HPDE6-E6E7 (cell line): ENCODE measurements at regions not wholly inside any gene's neighbourhood (a gene's known extent, or its start where the extent isn't known, plus 50 kb on each side); places are given as distances from the start of the nearest gene placed in this dataset.

Experiments
- DNase-seq: peaks from one replicate; pipeline ENCODE4 v3.0.0; 2011; ENCODE audit warnings: missing footprints; ENCODE audit errors: extremely low spot score

GRCh38 chr2:19503406-19503805 is 145.0 kb upstream of the OSR1 start:
- DNase-seq = no peak

GRCh38 chr2:19500126-19500525 is 141.7 kb upstream of the OSR1 start:
- DNase-seq = no peak

DNA sequence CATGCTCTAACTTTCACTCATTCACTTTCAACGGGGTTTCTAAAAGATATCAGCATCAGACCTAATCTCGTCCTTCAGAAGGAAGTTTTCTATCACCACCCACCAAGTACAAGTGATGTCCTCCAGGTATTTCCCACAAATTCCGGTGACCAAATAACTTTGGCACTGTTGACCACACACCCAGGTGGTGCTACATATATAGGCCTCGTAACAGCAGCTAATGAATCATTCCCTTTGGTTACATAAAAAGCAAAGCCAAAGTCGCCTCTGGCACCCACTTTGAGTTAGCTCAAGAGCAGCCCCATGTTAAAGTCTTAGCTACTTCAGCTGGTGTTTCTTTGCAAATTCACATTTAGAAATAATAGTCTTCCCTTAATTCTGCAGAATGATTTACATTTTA is 138.2 kb upstream of the OSR1 start:
- no peak for DNase-seq

DNA sequence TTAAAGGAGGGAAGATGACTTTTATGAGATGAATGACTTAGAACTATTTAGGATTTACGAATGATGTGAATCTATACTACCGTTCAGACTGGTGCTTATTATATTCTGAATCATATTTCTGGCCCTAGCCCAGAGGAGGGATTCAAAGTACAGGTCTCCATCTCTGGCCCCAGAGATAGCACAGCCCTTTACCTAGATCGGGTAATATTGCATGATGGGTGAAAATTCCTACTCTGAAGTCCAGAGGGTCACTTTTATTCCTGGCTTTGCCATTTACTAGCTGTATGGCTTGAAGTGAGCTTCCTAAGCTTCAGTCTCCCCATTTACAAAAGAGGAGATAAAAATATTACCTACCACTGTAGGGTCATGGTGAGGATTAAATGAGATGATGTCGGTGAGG is 135.8 kb upstream of the OSR1 start:
- no peak for DNase-seq

DNA sequence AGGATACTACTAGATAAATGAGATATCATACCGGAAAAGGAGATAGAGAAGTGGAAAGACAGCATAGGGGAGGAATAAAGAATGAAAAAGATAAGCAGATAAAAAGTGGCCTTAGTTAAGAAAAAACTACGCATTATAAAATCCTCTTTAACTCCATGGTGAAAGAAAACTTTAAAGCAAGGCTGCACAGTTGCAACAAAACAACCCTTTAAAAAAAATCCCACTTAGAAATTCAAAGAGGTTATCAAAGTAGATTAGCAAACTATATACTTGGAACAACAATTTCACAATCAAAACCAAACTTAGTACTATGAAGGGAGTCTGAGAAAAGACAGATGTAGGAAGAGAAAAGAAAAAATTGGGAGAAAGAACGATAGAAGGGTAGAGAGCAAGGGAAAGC is 133.4 kb upstream of the OSR1 start:
- no peak for DNase-seq

GRCh38 chr2:19490846-19491435 is 132.5 kb upstream of the OSR1 start:
- DNase-seq = no peak

DNA sequence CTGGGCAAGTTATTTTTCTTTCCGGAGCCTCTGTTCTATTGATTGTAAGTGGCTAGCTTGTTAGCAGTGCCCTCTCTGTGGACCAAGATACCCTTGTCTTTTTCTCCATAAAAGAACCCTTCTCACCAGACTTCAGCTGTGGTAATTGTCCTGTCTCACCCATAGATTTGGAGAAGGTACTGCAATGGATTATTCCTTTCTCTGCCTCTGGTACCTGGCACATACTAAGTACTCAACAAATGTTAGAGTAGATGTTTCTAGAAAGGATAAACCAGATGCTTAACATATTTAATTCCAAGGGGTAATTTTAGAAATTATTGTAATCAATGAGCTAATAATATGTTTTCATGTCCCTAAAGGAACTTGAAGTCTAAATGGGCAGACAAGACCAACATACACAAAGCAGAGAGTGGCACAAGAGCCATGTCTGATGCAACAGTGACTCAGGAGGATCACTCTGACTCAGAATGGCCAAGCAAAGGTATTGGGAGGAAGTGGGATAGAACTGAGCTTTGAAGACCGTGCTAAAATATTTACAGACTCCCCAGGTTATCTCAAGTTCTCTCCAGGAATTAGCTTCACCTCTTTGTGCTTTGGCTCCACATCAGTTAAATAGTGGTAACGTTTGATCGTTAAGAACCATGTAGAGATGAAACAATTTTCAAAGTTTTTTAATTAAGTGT is 129.7 kb upstream of the OSR1 start:
- DNase-seq = peak; percentile 84

GRCh38 chr2:19484736-19485135 is 126.3 kb upstream of the OSR1 start:
- no peak for DNase-seq

GRCh38 chr2:19480673-19481072 is 122.2 kb upstream of the OSR1 start:
- DNase-seq = no peak

DNA sequence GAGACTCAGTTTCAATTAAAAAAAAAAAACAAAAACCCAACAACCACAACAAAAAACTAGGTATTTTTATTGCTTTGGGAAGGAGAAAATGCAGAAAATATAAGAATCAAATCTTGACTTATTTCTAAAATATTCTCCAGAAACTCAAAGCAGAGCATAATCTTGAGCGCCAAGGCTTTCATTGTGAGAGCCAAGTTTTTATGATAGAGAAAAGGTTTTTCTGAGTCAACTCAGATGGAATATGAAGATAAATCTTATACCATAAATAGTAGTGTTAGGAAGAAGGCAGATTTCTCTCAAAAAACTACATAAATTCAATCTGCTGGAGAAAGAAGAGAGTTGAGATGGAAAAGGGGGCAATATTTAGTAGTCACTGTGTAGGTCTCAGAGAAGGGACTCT is 121.2 kb upstream of the OSR1 start:
- no peak for DNase-seq

- no peak for DNase-seq
Observed at GRCh38 chr2:19478409-19478808, 120.0 kb upstream of the OSR1 start.

DNA sequence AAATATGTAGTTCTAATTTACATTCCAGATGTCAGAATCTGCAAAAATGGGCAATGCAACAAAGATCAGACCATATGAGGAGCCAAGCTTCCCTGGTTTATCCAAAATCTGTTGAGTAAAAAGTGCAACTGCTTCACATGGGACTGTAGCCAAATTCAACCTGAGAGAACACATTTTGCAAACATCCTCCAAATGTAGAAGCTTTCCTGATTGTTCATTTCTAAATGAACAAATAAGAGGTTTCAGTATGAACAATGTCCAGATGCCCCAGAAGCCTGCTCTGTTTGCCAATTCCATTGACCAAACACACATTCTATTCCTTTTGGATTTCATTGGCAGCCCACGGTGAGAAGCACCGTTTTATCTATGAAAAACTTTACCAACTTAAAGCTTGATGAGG is 117.9 kb upstream of the OSR1 start:
- no peak for DNase-seq

- no peak for DNase-seq
Observed at GRCh38 chr2:19474128-19474527, 115.7 kb upstream of the OSR1 start.

- DNase-seq = no peak
Observed at GRCh38 chr2:19473350-19473749, 114.9 kb upstream of the OSR1 start.

GRCh38 chr2:19472391-19472978 is 114.1 kb upstream of the OSR1 start:
- no peak for DNase-seq

DNA sequence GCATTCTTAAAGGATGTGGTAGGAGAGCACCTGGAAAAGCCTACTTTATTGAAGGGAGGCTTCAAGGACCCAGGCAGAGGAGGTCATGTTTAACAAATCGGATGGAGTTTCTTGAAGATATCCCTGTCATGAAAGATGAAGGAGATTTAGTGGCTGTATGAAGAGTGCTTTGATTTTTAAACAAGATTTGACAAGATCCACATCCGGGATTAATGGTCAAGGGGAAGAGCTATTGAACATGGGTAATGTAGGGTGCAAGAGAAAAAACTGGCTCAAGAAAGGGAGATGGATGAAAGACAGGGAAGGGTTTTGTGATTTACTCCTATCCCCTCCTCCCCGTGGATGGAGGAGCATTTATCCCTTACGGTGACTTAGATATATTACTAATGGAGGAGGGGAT is 113.1 kb upstream of the OSR1 start:
- DNase-seq = no peak

DNA sequence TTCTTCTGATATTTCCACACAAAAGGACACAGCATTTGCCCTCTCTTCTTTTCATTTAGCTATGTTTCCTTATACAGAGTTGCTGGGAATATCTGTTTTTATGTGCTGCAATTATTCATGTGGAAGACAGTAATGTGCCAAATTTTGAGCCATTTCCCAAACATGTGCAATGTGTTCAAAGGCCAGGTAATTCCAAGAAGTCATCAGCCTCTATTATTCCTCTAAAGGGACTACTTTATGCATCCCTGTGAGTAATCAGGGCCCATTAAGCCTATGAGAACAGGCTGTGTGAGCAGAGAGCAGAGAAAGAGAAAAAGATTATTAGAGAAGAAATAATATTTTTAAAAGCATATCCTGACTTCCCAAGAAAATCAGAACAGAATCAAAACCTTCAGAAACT is 107.6 kb upstream of the OSR1 start:
- no peak for DNase-seq

DNA sequence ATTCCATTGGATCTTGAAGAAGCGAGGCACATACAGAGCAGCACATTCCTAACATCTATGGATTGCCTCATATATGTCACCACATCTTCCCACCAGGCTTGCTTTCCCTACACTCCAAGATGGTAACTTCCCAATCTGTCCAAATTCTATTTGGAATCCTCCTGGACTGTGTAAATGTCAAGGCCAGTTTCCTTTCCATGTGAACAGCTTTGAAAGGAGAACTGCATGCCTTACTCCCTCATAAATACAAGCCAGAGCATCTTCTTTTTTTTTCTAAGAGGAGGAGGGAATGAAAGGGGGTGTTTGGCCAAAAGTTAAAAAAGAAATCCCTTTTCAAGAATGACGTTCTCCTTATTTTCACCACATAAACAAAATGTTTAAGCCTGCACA is 103.8 kb upstream of the OSR1 start:
- no peak for DNase-seq

- no peak for DNase-seq
Observed at GRCh38 chr2:19461504-19462255, 103.3 kb upstream of the OSR1 start.

DNA sequence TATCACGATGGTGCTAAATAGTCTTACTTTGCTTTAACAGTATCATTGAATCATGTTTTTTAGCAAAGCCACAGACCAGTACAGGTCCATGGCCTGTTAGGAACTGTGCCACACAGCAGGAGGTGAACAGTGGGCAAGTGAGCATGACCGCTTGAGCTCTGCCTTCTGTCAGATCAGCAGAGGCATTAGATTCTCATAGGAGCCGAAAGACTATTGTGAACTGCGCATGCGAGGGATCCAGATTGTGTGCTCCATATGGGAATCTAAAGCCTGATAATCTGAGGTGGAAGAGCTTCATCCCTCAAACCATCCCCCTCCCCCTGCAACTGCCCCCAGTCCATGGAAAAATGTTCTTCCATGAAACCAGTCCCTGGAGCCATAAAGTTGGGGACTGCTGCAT is 102.3 kb upstream of the OSR1 start:
- DNase-seq = no peak

DNA sequence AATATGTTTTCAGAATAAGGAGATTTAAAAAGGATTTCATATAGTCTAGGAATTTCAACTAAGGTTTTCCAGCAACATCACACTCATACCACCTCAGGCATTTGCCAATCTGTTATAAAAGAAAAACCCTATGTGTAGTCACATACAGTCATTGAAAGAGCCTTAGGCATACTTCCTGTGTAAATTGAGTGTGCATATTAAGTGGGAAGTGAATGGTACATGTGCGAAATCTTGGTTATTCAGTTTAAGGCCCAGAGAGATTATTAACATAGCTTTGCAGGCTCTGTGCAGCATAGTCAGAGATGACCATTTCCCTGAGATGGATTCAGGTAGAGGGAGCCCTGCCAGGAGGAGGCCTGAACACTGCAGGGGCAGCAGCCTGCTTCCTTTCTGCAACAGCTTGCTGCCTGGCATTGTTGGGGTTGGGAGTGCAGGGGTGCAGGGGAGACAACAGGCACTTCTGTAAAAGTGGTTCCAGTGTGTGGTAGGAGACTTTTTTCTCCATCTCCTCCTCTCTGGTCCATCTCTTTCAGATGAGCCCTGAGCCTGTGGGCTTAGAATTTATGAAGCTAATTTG is 100.1 kb upstream of the OSR1 start:
- no peak for DNase-seq

- no peak for DNase-seq
Observed at GRCh38 chr2:19457809-19458208, 99.4 kb upstream of the OSR1 start.
